ENCODE measurements at regions not wholly inside any gene's neighbourhood (a gene's known extent, or its start where the extent isn't known, plus 50 kb on each side); places are given as distances from the start of the nearest gene placed in this dataset.

GRCh38 chr1:14363707-14364413 is 234.6 kb upstream of the KAZN start:
- no peak for DNase-seq

GRCh38 chr1:14365301-14365988 is 233.0 kb upstream of the KAZN start:
- no peak for DNase-seq

- no peak for DNase-seq
Observed at GRCh38 chr1:14366091-14367018, 232.1 kb upstream of the KAZN start.

GRCh38 chr1:14367451-14367850 is 231.0 kb upstream of the KAZN start:
- no peak for DNase-seq

GRCh38 chr1:14369526-14370213 is 228.8 kb upstream of the KAZN start:
- DNase-seq: no peak

GRCh38 chr1:14371771-14372497 is 226.6 kb upstream of the KAZN start:
- DNase-seq: no peak

GRCh38 chr1:14372526-14372925 is 226.0 kb upstream of the KAZN start:
- DNase-seq: no peak

GRCh38 chr1:14373081-14373758 is 225.3 kb upstream of the KAZN start:
- no peak for DNase-seq

GRCh38 chr1:14375226-14375625 is 223.3 kb upstream of the KAZN start:
- DNase-seq: no peak

GRCh38 chr1:14377386-14377785 is 221.1 kb upstream of the KAZN start:
- no peak for DNase-seq

- DNase-seq: no peak
Observed at GRCh38 chr1:14380408-14380807, 218.1 kb upstream of the KAZN start.

GRCh38 chr1:14390816-14391215 is 207.7 kb upstream of the KAZN start:
- peak; percentile 18 for DNase-seq

- DNase-seq: no peak
Observed at GRCh38 chr1:14392161-14392858, 206.2 kb upstream of the KAZN start.

- no peak for DNase-seq
Observed at GRCh38 chr1:14392859-14393365, 205.6 kb upstream of the KAZN start.

GRCh38 chr1:14396100-14396499 is 202.4 kb upstream of the KAZN start:
- no peak for DNase-seq

- no peak for DNase-seq
Observed at GRCh38 chr1:14403961-14404645, 194.4 kb upstream of the KAZN start.

- DNase-seq: no peak
Observed at GRCh38 chr1:14404862-14405301, 193.6 kb upstream of the KAZN start.

- DNase-seq: no peak
Observed at GRCh38 chr1:14412235-14412634, 186.2 kb upstream of the KAZN start.

GRCh38 chr1:14413819-14414490 is 184.5 kb upstream of the KAZN start:
- DNase-seq: no peak
